ENCODE measurements at regions not wholly inside any gene's neighbourhood (a gene's known extent, or its start where the extent isn't known, plus 50 kb on each side); places are given as distances from the start of the nearest gene placed in this dataset.
"Not testable (repeated sequence)": the region's sequence is repeated elsewhere in the genome, so short reads cannot be mapped to it uniquely, and the experiment has no call there.

DNA sequence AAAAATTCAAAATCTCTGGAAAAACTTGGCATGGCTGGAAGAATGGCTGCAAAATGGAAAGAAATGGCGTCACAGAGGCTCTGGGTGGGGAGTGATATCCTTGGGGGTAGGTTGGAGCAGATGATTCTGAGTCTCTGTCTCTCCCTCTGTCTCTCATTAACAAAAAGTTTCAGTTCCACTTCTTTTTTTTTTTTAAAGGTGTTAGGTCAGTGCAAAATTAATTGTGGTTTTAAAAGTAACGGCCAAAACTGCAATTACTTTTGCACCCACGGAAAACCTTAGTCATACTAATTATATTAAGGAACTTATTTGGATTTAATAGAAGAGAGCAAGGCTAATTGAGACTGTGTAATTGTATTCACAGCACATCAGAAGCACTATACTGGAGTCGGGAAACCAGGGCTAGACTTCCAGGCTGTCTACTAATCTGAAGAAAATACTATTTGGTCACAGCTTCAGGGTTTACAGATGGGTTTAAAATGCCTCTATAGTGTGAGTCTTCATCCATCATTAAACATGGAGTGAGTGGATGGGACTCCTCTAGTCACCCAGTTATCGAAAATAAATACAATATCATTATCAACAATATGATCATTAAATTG lies 289.1 kb upstream of the PLD5 start:
- DNase-seq (ENCODE audit: low read depth), result no peak

DNA sequence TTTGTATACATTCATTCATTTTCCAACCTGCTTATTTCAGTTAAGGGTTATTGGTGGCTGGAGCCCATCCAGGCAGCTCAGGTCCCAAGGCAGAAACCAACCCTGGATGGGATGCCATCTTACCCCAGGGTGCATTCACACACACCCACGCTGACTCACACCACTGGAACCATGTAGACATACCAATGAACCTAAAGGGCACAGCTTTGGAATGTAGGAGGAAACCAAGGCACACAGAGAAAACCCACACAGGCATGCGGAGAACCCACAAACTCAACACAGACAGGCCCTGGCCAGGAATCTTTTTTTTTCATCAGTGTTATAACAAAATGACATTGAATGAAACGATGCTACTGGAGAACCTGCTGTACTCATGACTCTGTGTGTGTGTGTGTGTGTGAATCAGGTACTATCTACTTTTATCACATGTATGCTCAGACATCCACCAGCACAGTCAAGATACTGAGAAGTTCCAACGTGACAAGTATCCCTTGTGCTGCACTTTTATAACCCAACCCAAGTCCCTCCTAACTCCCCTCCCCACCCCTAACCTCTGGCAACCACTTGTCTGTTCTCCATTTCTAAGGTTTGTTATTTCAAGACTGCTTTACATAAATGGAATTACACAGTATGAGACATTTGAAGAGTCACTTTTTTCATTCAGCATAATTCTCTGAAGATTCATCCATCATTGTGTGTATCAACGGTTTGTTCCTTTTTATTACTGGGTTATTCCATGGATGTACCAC lies 286.8 kb upstream of the PLD5 start:
- no peak for DNase-seq (ENCODE audit: low read depth)

DNA sequence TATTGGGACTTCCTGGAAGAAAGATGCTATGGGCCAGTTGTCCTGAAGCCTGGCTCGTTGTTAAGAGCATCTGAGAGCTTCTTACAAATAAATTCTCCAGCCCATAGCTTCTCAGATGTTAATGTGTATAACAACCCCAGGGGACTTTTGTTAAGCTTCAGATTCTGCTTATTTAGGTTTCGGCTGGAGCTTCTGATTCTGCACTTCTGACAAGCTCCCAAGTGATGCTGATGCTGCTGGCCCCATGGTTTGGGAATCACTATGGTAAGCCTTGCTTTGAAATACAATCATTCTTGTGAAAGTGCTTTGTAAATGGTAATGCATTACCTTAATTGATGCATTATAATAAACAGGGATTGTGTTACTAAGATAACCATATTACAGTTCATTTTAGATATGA lies 281.8 kb upstream of the PLD5 start:
- no peak for DNase-seq (ENCODE audit: low read depth)

DNA sequence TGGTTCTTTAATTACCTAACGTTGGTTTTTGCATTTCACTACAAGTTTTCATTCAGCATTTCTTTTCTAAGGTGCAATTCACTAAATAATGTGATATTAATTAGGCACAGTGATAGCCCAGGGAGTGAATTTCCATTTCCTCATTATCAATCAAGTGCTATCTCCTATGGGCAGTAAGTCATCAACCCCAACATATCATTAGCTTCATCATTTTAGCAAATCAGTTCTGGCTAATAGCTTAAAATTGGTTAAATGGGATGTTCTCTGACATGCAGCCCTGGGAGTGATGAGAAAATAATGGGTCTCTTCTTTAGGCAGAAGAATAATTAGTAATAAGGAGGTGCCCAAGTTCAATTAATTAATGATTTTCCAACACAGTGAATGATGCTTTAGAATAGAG lies 280.9 kb upstream of the PLD5 start:
- DNase-seq (ENCODE audit: low read depth), result not testable (repeated sequence)

DNA sequence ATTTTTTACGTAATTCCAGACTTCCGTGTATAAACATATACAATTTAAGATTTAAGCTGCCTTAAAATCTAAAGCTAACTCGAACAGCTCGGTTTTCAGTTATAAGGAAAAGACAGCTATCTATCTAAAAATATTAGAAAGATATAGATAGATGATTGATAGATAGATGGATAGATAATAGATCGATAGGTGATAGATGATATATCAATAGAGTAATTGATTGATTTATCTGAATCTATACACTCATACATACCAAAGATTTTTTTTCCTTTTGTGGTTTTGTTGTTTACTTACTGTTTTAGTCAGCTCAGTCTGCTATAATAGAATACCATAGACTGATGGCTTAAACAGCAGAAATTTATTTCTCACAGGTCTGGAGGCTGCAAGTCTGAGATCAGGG lies 278.5 kb upstream of the PLD5 start:
- no peak for DNase-seq (ENCODE audit: low read depth)

DNA sequence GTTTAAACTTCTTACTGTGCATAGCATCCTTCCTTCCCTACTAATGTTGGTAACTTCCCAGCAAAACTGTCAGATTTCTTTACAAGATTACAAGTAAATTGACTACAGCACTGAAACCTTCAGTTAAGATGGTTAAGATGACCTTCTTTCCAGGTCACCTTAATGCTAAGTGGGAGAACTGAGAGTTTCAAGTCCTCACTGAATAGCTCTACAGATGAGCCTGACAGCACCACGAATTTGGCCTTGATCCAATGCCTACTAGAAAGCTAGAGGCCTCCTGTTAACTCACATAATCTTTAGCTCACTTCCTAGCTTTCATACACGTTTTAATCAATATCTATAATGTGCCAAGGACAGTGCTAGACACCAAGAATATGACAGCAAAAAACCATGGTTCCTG lies 276.0 kb upstream of the PLD5 start:
- DNase-seq (ENCODE audit: low read depth), result no peak

DNA sequence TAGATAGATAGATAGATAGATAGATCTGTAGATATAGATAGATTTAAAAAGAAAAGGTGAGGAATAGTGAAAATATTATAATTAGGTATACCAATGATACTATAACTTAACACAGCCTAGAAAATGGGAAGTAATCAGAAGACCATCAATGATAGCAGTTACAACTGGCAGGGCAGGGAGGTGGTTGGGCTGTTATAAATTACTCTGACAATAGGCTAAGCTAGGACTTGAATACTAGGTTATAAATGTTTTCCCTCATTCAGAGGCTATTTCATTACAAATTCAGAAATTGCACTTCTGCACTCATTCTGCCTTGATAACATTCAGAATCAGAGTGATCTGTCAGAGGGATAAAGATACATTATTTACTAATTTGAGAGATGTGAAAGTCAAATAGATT lies 273.4 kb upstream of the PLD5 start:
- DNase-seq (ENCODE audit: low read depth), result no peak

DNA sequence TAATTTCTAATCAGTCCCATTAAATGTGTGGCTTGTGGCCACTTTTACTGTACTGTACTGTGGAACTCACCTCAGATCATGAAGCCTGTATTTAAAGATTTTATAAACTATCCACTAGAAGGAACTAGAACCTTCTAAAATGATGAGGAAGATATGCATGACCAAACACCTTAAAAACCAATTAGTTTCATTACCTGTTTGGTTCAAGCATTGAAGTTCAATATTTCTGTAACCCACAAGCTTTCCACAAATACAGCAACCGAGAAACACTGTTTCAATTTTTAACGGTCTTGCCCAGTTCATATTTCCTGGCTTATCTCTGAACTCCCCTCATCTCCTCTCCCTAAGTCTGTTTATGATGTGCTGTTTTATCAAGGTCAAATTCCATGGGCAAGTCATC lies 264.3 kb upstream of the PLD5 start:
- DNase-seq (ENCODE audit: low read depth), result no peak

DNA sequence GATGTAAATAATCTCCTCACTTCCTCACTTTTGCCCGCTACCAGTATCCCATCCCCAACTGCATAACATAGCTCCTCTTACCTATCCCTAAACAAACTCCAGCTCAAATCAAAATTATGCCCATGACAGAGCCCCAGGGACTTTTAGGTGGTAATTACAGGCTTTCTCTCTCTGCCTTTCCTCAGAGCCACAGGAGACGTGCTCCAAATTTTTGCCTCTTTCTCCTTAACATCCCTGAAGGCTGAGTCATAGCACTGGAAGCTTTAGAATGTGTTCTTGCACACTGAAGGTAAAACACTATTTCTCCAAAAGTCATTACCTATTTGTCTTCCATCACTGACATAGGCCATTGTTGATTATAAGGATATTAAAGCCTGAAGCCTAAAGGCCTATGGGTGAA lies 263.5 kb upstream of the PLD5 start:
- DNase-seq (ENCODE audit: low read depth), result no peak

DNA sequence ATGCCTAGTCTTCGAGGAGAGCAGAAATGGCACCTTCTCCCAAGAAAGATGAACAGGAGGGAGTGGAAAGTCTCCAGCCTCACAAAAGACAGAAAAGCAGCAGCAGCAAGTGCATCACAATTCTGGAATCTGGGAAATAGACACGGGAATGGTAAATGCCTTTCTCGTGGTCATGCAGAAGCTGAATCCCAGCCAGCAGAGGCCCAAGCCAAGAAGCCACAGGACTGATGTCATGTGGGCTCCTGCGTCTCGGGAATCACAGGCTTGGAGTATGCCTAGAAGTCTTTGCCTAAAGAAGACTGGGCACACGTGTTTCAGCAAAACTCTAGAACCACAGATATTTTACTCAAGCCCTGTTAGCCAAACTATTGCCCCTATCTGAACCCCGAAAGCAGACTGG lies 260.3 kb upstream of the PLD5 start:
- no peak for DNase-seq (ENCODE audit: low read depth)

DNA sequence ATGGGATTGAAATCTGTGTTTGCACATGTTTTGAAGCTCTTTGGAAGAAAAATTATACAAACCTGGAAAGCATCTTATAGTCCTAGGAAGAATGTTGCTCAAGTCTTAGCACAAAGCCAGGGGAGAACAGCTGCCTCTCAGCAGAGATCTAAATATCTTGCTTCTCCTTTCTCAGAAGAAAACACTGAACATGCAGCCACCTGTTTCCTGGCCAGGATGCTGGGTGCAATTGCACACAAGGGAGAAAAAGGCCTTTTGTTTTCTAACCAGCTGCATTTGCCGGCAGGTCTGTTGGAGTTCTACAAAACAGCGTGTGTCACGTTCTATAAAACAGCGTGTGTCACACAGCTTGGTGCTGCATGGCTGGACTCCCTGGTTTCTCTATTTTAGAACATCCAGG lies 259.6 kb upstream of the PLD5 start:
- no peak for DNase-seq (ENCODE audit: low read depth)

DNA sequence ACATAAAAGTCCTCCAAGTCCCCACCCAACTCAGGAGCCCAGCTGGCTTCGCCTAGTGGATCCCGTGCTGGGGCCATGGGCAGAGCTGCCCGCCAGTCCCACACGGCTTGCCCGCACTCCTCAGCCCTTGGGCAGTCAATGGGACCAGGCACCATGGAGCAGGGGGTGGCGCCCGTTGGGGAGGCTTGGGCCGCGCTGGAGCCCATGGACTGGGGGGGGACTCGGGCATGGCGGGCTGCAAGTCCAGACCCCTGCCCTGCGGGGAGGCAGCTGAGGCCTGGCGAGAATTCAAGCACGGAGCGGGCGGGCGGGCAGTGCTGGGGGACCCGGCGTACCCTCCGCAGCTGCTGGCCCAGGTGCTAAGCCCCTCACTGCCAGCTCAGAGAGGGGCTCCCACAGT lies 249.8 kb upstream of the PLD5 start:
- DNase-seq (ENCODE audit: low read depth), result no peak

DNA sequence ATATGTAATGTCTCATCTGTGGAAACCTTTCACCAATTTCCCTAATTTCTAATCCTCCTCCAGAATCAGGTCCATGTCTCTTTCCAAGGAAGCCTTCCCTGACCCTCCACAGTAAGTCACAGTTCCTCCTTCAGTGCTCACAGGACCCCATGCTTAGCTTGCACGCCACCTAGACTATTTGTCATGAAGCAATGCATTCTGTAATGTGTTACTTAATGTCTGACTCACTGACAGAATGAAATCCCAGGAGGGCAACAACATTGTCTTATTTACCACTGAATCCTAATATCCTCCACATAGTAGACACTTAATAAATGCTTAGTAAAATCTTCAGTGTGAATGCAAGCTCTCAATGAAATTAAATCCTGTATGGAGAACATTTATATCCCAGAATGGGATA lies 245.9 kb upstream of the PLD5 start:
- no peak for DNase-seq (ENCODE audit: low read depth)

DNA sequence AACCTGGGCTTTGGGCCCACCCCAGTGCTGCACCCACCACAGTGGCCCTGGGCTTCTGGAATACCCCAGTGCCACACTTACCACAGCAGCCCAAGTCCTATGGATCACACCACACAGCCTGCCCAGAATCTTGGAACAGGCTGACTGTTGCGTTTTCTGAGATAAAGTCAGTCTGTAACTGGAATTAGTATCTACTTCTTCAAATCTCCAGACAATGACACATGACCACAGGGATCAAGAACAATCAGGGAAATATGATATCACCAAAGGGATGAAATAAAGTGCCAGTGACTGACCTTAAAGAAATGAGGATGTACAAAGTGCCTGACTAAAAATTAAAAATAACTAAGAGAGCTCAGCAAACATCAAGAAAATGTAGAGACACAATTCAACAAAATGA lies 239.7 kb upstream of the PLD5 start:
- DNase-seq (ENCODE audit: low read depth), result no peak

DNA sequence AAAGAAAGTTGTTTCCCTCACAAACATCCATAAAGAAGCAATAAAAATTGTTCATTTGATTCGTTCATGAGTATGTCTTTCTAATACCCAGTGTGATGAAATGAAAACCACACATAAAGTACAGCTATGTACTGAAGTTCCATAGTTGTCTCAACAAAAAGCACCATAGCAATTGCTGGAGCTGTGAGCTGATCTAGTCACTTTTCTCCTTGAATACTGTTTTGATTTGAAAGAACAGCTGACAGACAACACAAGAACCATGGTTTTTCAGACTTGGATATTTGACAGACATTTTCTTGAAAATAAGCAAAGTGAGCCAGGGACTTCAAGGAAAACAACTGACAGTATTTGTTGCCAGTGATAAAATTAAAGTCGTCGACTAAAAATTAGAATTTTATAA lies 237.1 kb upstream of the PLD5 start:
- no peak for DNase-seq (ENCODE audit: low read depth)

DNA sequence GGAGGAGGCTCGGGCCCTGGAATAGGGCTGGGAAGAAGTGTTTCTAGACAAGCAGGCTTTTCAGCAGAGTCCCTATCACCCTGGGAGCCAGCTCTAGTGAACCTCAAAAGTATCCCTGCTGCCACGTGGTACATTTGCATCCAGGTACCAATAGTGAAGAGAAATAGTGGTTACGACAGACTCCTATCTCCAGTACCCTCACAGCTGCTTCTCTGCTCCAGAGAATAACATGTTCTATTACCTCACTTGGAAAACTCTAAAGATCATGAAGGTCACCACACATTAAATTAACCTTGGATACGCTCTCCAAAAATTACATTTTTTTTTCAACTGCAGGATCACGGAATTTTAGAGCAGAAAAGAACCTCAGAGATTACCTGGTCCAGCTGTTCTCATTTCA lies 230.4 kb upstream of the PLD5 start:
- DNase-seq (ENCODE audit: low read depth), result no peak

DNA sequence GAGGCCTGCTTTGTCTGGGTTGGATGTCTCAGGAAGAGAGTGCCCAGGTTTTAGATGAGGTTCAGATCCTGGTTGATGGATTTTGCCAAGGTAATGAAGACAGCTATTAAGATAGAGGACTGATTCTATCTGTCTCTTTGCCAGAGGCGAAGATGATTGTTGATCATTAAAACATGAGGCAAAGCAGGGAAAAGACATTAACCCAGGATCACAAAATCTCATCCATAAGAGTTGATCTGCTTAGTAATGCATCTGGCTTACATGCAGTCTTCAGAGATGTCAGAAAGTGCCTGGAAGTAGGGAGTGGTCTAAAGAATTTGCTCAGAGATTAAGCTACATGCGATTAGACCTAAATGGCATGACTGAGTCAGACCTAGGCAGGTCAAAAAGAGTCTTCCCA lies 229.6 kb upstream of the PLD5 start:
- DNase-seq (ENCODE audit: low read depth), result no peak

DNA sequence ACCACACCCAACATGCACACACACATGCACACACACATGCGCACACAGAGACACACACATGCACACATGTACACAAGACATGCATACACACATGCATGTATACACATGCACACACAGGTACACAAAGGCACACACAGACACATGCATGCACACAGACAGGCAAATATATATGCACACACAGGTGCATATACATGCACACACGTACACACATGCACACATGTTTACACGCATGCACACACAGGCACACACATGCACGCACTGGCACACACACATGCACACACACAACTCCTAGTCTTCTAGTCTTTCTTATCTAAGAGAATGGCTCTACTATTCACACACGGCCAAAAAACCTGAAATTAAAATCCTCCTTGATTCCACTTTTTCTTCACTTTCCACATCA lies 222.7 kb upstream of the PLD5 start:
- no peak for DNase-seq (ENCODE audit: low read depth)

DNA sequence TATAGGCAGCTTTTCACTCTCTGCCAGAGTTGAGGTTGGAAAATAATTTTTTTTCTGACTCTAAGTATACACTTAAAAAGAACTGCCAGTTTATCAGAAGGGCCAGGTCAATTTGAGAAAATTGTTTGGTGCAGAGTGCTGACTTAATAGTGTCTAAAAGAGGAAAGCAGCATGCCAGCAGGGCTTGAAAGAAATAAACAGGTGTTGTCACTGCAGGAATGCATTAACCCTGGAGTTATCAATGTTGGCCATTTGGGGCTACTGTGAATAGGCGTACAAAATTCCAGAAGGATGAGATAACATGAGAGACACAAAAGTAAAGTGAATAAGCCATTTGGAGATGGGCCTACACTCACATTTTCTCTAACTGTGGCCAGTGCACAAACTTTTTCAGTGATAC lies 220.6 kb upstream of the PLD5 start:
- DNase-seq (ENCODE audit: low read depth), result no peak

DNA sequence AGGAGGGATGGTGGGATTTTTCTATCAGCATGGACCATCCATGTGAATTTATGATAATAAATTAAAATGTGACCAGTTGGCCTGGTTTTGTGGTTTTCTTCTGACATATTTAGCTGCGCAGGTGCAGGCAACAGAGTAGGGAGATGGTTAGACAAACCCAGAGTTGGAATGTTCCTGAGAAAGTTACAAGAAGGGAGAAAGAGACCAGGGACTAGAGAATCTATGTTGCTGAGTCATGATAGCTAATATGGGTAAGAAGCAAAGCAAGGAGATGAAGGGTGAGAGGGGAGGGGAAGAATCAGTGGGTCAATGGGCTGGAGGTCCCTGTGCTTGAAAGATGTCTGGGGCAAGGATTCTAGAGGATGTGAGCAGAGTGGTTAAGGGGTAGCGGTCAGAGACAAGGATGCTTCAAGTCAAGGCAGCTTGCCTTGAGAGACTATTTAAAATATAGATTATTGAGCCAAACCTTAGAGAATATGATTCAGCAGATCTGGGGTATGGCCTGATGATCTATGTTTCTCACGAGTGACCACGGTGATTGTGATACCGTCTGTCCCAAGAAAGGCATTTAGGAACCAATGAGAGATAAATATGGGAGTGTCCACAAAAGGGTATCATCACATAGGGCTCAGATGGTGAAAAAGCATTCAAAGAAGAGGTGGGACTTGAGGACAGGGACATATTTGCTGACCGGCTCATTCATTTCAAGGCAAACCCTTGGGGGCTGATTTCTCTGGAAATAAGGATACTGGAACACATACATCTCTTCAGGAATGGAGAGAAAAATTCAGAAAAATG lies 219.7 kb upstream of the PLD5 start:
- DNase-seq (ENCODE audit: low read depth), result no peak

DNA sequence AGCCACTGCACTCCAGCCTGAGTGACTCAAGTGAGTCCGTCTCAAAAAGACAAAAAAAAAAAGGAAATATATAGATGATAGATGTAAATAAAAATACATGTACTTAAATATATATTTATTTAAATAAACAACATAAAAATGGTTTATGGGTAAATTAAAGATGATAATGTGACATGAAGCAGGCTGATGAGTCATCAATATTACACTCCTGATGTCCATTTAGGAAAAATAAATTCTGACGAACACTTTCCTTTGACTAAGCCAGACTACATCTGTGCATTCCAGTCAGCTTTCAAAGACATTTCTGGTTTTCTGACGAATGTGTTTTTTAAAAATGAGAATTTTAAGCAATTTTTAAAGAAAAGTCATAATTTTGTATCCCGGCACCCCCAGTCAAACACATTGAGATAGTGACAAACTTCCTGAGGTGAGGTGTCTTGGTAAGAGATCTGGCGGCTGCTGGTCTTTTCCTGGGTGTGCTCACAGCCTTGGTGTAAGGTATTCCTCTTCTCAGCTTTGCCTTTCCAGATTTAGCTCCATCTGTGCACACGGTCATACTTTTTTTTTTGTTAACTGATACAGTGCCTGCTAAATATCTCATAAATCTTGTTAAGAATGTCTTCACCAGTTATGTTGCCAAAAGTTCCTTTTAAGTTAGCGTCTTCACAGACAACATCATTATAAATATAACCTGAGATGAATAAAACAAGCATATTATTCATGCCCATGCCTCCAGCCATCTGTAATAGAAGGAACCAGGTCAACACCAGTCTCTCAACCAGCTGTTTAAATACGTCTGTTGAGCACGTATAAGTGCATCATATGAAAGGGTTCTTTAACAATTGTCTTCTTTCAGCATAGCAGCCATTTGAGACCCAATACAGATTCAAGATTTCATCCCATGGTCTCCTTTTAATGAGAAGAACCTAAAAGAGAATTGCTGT lies 214.5 kb upstream of the PLD5 start:
- DNase-seq (ENCODE audit: low read depth), result no peak

DNA sequence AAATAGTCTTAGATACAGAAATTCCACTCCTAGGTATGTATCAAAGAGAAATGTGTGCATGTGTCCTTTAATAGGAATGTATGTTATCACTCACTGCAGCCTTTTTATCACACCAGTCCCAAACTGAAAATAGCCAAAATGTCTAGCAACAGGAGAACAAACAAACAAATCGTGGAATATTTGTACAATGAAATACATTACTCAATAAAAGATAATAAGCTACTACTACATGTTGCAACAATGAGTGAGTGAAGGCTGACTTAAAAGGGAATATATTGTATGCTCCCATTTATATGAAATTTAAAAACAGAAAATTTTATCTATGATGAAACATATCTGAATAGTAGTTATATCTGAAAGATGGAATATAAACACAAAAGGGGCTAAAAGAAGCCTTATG lies 212.1 kb upstream of the PLD5 start:
- no peak for DNase-seq (ENCODE audit: low read depth)

Measured in fibroblast of the conjunctiva (primary cell).